ENCODE measurements at regions not wholly inside any gene's neighbourhood (a gene's known extent, or its start where the extent isn't known, plus 50 kb on each side); places are given as distances from the start of the nearest gene placed in this dataset.

- Histone ChIP-seq H3K79me1 (ENCODE audit: insufficient read depth, low read depth, low read length, poor library complexity, severe bottlenecking) (no peaks in the 10 kb centered on the region), H2BK20ac (ENCODE audit: low read depth, low read length, poor library complexity, severe bottlenecking) (no peak overlapping the region), H3K23me2 (ENCODE audit: insufficient read length, low read depth, low read length, poor library complexity, severe bottlenecking) (no peaks in the 10 kb centered on the region), H3K79me2 (ENCODE audit: insufficient read depth, low read length) (no peaks in the 10 kb centered on the region), H2BK5ac (ENCODE audit: insufficient read length, low read length) (no peak overlapping the region), H3K9me3 (ENCODE audit: control insufficient read depth, low read depth, low read length) (no peaks in the 10 kb centered on the region), H3K4me2 (ENCODE audit: insufficient read depth, insufficient read length, low read length) (no peak overlapping the region), H4K5ac (ENCODE audit: insufficient read length, low read depth, low read length) (no peak overlapping the region), H3K9ac (ENCODE audit: extremely low read depth, insufficient read length, low read length) (no peak overlapping the region), H3K18ac (ENCODE audit: insufficient read length, low read depth, low read length) (no peak overlapping the region), H2AFZ (ENCODE audit: low read length) (no peak overlapping the region), H3T11ph (ENCODE audit: low read length) (no peak overlapping the region), H4K8ac (replicated peaks; ENCODE audit: insufficient read length, low read depth, low read length) (no peak overlapping the region), H3K27ac (ENCODE audit: insufficient read length, low read depth, low read length) (no peak overlapping the region), H3K23ac (ENCODE audit: insufficient read length, low read depth, low read length) (no peak overlapping the region), H4K20me1 (ENCODE audit: control insufficient read depth, insufficient read depth, insufficient read length) (no peaks in the 10 kb centered on the region), H3K4ac (ENCODE audit: low read depth, low read length) (no peak overlapping the region), H2BK120ac (ENCODE audit: low read depth, low read length, poor library complexity, severe bottlenecking) (no peak overlapping the region), H2BK15ac (ENCODE audit: low read depth, low read length) (no peak overlapping the region), H2AK5ac (ENCODE audit: insufficient read length, low read length) (no peak overlapping the region), H3K56ac (ENCODE audit: insufficient read length, low read depth, low read length) (no peak overlapping the region), H3K14ac (ENCODE audit: insufficient read depth, low read length) (no peak overlapping the region), H4K91ac (ENCODE audit: insufficient read length, low read depth, low read length) (no peak overlapping the region), H3K4me1 (ENCODE audit: insufficient read depth, low read length) (no peaks in the 10 kb centered on the region), H3K27me3 (ENCODE audit: insufficient read depth, low read length) (no peaks in the 10 kb centered on the region), H2BK12ac (ENCODE audit: insufficient read length, low read depth, low read length) (no peak overlapping the region)
- H3K36me3 Mint-ChIP-seq (ENCODE audit: insufficient read depth in 1 of 3, low read depth in 3 of 3): no peaks in the 10 kb centered on the region
- H3K27me3 Mint-ChIP-seq (ENCODE audit: low read depth): no peaks in the 10 kb centered on the region
- no peaks in the 10 kb centered on the region for H3K4me1 Mint-ChIP-seq
- TF ChIP-seq, protein P1, sequence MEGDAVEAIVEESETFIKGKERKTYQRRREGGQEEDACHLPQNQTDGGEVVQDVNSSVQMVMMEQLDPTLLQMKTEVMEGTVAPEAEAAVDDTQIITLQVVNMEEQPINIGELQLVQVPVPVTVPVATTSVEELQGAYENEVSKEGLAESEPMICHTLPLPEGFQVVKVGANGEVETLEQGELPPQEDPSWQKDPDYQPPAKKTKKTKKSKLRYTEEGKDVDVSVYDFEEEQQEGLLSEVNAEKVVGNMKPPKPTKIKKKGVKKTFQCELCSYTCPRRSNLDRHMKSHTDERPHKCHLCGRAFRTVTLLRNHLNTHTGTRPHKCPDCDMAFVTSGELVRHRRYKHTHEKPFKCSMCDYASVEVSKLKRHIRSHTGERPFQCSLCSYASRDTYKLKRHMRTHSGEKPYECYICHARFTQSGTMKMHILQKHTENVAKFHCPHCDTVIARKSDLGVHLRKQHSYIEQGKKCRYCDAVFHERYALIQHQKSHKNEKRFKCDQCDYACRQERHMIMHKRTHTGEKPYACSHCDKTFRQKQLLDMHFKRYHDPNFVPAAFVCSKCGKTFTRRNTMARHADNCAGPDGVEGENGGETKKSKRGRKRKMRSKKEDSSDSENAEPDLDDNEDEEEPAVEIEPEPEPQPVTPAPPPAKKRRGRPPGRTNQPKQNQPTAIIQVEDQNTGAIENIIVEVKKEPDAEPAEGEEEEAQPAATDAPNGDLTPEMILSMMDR (conservative IDR thresholded peaks at IDR 0.05): no peak
- DNase-seq: no peak
- WGBS (ENCODE audit: extremely low coverage, insufficient read length, low lambda C conversion rate): no CpG with 5 or more reads among the region's 3 CpGs
- H3K4me3 Mint-ChIP-seq: no peak overlapping the region
- H3K9me3 Mint-ChIP-seq: no peaks in the 10 kb centered on the region
- no peak overlapping the region for H3K27ac Mint-ChIP-seq
These were observed 117.3 kb upstream of the CAND1 start for GRCh38 chr12:67151886-67152285.
